ENCODE measurements at regions not wholly inside any gene's neighbourhood (a gene's known extent, or its start where the extent isn't known, plus 50 kb on each side); places are given as distances from the start of the nearest gene placed in this dataset.

DNA sequence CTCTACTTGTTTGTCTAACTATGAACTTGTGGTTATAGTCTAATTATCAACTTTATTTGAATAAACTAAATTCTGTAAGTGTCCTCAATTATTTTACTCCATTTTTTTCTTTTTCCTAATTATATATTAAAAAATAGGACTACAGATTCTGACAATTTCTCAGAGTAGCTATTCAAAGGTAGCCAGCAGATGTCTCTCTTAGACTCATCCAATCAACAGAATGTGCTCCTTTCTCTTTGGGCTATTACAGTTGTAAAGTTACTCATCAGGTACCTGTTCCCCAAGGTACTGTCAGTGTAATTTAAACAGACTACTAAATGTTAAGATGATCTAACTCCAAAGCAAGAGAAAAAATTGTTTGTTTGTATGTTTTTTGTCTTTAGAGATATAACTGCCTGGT, 248.6 kb downstream of the PCDH18 start:
- DNase-seq (ENCODE audit: extremely low read depth, low read depth) = no peak
- TF ChIP-seq, protein P1, sequence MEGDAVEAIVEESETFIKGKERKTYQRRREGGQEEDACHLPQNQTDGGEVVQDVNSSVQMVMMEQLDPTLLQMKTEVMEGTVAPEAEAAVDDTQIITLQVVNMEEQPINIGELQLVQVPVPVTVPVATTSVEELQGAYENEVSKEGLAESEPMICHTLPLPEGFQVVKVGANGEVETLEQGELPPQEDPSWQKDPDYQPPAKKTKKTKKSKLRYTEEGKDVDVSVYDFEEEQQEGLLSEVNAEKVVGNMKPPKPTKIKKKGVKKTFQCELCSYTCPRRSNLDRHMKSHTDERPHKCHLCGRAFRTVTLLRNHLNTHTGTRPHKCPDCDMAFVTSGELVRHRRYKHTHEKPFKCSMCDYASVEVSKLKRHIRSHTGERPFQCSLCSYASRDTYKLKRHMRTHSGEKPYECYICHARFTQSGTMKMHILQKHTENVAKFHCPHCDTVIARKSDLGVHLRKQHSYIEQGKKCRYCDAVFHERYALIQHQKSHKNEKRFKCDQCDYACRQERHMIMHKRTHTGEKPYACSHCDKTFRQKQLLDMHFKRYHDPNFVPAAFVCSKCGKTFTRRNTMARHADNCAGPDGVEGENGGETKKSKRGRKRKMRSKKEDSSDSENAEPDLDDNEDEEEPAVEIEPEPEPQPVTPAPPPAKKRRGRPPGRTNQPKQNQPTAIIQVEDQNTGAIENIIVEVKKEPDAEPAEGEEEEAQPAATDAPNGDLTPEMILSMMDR (IDR thresholded peaks at IDR 0.05; ENCODE audit: low read depth, low read length) = peak; percentile 42

DNA sequence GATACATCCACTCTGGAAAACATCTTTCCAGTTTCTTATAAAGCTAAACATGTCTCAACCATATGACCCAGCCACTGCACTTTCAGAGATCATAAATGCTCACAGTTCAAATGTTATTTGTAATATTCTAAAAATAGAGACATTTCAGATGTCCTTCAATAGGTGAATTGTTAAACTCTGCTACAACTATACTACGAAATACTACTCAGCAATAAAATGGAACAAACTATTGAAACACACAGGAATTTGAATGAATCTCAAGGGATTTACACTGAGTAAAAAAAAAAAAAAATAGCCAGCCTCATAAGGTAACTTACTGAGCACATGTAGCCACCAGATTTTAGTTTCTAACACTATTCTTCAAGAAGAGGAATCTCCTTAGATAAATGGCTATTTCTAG, 253.9 kb downstream of the PCDH18 start:
- no peak for DNase-seq (ENCODE audit: extremely low read depth, low read depth)
- TF ChIP-seq, protein P1 (IDR thresholded peaks at IDR 0.05; ENCODE audit: low read depth, low read length) = no peak

DNA sequence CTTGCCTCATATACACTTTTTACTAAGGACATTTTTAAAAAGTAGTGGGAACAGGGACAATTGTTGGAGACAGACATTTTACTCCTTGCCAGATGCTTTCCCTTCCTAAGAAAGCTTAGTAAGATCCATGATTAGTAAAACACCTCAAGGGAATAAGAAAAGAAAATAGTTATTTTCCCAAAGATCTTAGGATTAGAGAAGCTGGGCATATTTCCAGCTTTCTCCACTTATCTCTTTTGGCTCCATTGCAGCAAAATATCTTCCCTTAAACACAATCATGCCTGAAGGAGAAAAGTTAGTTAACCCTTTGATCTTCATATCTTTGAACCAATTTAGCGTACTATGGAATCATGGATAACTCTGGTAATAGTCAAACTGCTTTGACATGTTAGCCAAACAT, 257.9 kb downstream of the PCDH18 start:
- no peak for DNase-seq (ENCODE audit: extremely low read depth, low read depth)
- TF ChIP-seq, protein P1 (IDR thresholded peaks at IDR 0.05; ENCODE audit: low read depth, low read length) = no peak

DNA sequence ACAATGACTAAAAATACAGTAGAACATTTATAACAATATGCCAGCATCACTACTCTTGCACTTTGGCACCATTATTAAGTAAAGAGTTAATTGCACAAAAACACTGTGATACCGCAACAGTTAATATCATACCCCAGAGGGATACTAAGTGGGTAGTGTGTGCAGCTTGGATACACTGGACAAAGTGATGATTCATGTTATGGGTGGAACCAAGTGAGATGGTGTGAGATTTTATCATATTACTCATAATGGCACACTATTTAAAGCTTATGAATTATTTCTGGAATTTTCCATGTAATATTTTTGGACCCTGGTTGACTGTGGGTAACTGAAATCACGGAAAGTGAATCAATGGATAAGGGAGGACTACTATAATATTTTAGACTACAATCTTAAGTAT, 265.3 kb downstream of the PCDH18 start:
- DNase-seq (ENCODE audit: extremely low read depth, low read depth) = no peak
- TF ChIP-seq, protein P1 (IDR thresholded peaks at IDR 0.05; ENCODE audit: low read depth, low read length) = no peak

DNA sequence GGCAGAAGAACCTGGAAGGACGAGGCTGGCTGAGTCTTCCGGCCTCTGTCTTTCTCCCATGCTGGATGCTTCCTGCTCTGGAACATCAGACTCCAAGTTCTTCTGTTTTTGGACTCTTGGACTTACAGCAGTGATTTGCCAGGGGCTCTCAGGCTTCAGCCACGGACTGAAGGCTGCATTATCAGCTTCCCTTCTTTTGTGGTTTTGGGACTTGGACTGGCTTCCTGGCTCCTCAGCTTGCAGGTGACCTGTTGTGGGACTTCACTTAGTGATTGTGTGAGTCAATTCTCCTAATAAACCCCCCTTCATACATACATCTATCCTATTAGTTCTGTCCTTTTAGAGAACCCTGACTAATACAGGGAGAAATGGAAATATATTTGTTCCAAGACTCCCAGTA, 265.8 kb downstream of the PCDH18 start:
- no peak for DNase-seq (ENCODE audit: extremely low read depth, low read depth)

DNA sequence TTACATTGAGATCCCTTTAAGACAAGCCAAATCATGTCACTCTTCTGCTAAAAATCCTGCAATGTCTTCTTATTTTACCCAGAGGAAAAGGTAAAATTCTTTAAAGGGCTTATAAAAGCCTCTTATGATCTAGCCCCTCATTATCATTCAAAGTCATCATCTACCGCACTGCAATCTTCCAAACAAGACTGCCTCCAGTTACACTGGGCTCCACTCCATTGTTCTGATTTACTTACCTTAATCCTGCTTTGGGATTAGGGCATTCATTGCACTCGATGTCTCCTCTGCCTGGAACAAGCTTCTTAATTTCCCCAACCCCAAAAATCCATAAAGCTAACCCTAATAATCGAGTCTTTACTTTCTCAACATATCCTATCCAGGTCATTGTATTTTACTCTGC, 269.1 kb downstream of the PCDH18 start:
- TF ChIP-seq, protein P1 (IDR thresholded peaks at IDR 0.05; ENCODE audit: low read depth, low read length) = no peak
- no peak for DNase-seq (ENCODE audit: extremely low read depth, low read depth)

More for the DNA sequence above, 265.8 kb downstream of the PCDH18 start:
- TF ChIP-seq, protein P1 (IDR thresholded peaks at IDR 0.05; ENCODE audit: low read depth, low read length) = no peak

DNA sequence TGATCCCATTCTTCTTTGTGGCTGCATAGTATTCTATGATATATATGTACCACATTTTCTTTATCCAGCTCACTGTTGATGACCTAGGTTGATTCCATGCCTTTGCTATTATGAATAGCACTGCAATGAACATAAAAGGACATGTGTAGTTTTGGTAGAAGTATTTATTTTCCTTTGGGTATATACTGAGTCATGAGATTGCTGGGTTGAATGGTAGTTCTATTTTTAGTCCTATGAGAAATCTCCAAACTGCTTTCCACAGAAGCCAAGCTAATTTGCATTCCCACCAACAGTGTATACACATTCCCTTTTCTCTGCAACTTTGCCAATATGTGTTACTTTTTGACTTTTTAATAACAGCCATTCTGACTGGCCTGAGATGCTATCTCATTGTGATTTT, 278.3 kb downstream of the PCDH18 start:
- TF ChIP-seq, protein P1 (IDR thresholded peaks at IDR 0.05; ENCODE audit: low read depth, low read length) = no peak
- DNase-seq (ENCODE audit: extremely low read depth, low read depth) = no peak

Data from AG09319 (cell line).